Renal cortical epithelial cell (primary cell): ENCODE measurements at regions not wholly inside any gene's neighbourhood (a gene's known extent, or its start where the extent isn't known, plus 50 kb on each side); places are given as distances from the start of the nearest gene placed in this dataset.
"Not testable (repeated sequence)": the region's sequence is repeated elsewhere in the genome, so short reads cannot be mapped to it uniquely, and the experiment has no call there.

Experiments
- DNase-seq: peaks from one replicate; pipeline ENCODE4 v3.0.0-alpha.2; 2011; ENCODE audit warnings: low read depth

DNA sequence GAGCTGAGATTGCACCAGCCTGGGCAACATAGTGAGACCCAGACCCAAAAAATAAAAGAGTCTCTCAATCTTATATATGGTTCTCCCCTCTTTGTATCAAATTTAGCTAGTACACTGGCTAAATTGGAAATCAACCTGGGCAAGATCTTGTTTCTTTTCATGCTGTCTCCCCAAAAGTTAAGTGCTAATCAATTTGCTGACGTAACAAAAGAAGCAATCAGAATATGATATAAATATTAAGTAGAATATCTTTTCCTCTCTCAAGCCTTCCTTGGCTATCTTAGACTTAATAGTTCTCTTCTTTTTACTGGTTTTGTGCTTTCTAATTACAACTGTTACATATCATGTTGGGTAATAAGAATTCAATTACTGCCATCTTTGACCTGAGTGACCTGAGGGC lies 258.9 kb downstream of the KCNRG start:
- DNase-seq, result no peak

DNA sequence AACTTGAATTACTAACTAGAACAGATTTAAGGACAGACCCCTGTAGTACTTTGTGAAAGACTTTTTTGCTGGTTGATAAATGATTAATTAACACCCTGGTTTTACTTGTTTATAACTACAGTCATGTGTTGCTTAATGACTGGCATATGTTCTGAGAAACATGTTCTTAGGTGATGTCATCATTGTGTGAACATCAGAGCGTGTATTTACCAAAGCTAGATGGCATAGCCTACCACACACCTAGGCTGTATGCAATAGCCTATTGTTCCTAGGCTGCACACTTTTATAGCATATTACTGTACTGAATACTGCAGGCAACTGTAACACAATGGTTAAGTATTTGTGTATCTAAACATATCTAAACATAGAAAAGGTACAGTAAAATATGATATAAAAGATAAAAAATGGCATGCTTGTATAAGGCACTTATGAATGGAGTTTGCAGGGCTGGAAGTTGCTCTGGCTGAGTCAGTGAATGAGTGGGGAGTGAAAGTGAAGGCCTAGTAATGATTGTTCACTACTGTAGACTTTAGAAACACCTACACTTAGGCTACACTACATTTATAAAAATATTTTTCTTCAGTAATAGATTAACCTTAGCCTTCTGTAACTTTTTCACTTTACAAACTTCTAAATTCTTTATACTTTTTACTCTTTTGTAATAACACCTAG lies 260.3 kb downstream of the KCNRG start:
- peak; percentile 97 for DNase-seq

DNA sequence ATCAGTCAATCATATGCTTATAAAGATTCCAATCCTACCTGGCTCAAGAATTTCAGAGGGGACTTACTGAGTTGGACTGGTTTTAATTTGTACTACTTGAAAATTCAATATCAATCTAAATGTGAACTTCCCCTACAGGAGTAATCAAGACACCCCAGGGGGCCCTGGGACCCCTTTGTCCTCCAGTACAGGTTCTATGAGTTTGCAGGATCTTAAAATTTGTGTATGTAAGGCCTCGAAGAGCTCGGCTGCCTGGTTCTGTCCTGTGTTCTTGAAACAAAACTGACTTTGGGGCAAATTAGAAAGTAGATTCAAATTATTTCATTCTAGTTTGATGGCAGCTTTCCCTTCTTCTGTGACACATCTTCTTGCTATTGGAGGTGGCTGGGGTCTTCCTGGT lies 261.3 kb downstream of the KCNRG start:
- DNase-seq, result no peak

DNA sequence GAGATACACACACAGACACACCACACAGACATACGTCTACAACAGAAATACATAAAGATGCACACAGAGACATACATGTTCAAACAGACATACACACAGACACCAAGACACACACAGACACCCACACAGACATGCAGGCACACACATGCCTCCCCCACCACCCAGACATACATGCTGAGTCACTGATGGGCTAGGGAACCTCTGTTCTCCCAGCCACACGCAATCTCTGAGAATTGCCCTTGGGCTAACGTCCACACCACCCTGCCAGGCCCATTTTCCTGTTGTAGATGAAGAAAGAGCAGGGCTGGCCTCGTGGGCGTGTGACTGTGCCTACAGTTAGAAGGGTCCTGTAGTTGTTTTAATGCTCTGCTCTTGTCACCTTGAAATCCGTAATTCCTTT lies 261.9 kb downstream of the KCNRG start:
- no peak for DNase-seq

DNA sequence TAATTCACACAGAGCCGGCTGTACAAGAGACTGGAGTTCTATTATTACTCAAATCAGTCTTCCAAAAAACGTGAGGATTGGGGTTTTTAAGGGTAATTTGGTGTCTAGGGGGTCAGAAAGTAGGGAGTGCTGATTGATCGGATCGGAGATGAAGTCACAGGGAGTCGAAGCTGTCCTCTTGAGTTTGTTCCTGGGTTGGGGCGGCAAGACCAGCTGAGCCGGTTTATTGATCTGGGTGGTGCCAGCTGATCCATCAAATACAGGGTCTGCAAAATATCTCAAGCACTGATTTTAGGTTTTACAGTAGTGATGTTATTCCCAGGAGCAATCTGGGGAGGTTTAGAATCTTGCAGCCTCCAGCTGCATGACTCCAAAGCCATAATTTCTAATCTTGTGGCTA lies 262.7 kb downstream of the KCNRG start:
- no peak for DNase-seq

DNA sequence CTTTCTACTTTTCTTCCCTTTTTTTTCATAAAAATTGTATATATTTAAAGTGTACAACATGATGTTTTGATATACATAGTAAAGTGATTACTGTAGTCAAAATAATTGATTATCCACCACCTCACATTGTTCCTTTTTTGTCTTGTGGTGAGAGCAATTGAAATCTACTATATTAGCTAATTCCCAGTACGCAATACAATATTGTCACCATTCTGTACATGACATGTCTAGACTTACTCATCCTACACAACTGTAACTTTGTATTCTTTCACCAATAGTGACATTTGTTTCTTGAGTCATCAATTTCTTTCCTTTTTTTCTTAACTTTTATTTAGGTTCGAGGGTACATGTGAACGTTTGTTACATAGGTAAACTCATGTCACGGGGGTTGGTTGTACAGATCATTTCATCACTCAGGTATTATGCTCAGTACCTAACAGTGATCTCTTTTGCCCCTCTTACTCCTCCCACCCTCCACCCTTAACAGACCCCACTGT lies 265.2 kb downstream of the KCNRG start:
- no peak for DNase-seq

DNA sequence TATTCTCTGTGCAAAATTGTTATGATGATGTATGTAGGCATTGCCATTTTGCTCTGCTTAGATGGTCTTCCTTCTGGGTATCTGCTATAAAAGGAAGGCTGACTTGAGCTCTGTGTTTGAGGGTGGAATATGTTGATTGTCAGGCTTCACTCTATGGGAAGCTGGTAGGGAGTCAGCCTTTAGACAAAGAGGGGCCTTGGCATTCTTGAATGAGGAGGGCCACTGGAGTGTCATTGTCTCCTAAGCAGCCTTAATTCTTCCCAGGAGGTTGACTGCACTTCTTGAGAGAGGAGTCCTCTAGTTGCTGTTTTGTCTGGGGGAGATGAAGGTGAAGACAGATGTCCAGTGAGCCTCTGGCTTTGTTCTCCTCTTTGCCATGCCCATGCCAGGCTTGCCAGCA lies 266.8 kb downstream of the KCNRG start:
- no peak for DNase-seq

DNA sequence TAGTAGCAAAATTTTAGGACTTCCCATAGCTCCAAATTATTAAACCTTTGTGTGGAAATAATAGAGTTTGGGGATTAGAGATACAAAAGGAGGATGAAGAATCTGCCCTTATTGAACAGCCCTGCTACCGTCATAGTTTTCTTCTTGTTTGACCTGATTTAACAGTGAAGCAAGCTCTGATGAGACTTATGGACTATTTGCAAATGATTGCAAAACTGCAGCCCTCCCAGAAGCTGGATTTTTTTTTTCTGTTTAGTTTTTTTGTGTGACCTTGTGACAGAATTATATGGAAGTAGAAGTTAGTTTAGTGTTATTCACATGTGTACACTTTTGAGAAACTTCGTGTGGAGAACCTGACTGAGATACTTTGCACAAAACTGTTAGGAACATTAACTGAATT lies 267.8 kb downstream of the KCNRG start:
- DNase-seq, result no peak

DNA sequence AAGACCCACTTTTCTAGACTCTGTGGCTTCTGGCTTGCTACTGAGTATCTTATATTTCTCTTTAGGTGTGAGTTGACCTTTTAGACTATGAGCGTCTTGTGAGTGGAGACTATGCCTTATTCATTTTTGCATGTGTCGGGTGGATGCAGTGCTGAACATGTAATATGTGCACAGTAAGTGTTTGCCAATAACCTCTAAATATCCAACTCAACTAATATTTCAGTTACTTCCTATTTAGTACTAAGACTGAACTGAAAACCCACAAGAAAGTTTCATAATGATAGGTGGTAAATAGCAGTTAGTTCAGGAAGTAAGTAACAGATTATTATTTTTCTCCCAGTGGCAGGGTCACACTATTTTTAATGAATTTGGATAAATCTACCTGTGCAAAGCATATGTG lies 269.3 kb downstream of the KCNRG start:
- DNase-seq, result no peak

DNA sequence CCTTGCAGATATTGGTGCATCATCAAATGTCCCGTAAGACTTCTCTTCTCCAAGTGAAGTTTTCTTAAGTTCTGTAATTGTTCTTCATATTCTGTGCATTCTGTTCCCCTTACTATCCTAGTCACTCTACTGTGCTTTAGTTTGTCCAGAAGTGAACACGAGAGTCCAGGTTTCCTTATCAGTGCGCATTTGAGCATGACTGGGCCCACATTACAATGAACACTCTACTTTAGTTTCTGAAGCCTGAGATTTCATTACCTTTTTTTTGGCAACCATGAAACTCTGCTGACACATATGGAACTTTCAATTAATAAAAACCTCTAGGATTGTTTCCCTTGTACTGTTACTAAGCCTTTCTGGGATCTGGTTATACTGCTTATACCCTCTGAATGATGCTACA lies 270.0 kb downstream of the KCNRG start:
- DNase-seq, result no peak

DNA sequence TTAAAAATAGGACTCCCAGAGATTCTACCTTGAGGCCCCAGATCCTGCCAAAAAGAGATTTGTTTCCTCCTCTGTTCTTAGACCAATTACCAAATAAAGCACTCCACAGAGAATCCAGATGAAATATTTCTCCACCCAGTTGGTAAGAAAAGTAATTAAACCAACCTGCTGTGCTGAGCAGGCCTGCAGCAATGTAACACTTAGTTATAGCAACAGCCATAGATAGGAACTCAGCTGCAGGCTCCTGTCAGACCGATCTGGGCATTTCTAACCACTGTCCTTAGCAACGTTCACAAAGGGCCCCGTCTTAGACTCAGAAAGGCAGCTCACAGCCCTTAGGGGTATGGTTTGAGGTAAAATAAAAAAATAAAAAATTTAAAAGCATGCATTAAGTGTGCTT lies 271.1 kb downstream of the KCNRG start:
- no peak for DNase-seq

DNA sequence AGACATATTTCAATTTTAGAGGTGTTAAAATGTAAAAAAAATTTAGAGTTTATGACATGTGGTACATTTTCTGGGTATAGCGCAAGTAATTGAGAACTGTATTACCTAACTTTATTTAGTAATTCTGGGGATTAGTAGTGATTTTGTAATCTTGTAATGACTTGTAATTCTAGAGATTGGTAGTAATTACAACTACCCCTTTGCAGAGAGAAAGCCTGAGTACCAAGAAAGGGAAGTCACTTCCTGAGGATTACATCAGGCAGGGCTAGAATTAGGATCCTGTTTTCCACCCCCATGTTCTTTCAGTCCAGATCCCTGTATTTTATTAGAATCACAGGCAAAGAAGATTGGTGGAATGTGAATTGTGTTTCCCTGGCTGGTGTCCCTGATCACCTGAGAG lies 274.9 kb downstream of the KCNRG start:
- no peak for DNase-seq

DNA sequence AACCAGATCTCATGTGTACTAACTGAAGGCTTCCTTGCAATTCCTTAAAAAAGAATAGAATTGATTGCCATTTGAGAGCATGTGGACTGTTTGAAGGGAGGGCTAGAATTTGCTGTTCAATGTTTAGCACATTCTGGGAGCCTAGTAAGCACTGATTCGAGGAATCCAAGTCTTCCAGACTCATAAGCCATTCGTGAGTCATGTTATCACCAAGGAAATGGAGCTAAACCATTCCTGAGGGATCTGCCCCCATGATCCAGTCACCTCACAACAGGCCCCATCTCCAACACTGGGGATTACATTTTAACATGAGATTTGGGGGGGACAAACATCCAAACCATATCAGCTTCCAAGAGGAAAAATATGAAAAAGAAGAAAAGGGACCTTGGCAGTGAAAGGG lies 276.4 kb downstream of the KCNRG start:
- peak; percentile 76 for DNase-seq

DNA sequence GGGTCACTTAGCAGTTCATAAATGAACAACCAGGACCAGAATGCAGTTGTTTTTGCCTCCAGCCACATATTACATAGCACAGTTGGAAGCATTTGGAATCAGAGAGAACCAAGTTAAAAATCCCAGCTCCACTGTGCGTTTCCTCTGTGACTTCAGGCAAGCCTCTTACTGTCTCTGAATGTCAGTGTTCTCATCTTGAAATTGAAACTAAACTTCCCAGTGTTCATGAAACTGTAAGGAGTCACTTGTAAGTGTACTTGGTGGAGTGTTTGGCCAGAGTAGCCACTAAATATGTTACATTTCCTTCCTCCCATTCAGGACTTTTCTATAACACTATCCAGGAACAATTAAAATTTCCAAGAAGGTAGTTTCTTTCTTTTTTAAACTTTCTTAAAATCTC lies 276.8 kb downstream of the KCNRG start:
- peak; percentile 37 for DNase-seq

DNA sequence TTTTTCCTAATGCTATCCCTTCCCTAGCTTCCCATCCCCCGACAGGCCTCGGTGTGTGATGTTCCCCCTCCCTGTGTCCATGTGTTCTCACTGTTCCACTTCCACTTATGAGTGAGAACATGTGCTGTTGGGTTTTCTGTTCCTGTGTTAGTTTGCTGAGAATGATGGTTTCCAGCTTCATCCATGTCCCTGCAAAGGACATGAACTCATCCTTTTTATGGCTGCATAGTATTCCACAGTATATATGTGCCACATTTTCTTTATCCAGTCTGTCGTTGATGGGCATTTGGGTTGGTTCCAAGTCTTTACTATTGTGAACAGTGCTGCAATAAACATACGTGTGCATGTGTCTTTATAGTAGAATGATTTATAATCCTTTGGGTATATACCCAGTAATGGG lies 279.2 kb downstream of the KCNRG start:
- not testable (repeated sequence) for DNase-seq

DNA sequence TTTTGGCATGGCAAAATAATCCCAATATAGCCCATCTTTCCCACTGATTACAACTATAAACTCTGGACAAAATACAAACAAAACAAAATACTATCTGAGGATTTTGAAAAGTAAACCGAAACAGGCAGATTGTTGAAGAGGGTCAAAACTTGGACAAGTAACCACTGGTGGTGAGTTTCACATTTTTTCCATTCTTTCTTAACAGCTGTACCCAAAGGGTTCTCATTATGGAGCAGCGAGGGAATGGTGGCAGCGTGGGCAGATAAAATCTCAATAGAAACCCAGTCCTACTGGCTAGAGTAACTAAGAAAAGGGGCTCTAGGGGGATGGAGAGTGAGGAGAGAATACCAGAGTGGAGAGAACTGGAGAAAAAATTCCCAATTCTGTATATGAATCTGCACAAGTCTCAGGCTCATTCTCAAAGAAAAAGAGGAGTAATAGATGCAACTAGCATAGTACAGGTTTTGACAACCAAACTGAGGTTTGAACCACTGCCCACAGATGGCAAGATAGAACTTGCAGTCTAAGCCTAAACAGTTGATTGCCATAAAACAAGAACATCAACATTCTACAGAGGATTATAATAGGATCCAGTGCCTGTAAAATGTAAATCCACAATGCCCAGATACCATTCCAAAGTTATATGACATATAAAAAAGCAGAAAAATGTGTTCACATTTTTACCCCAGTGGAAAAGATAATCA lies 284.5 kb downstream of the KCNRG start:
- DNase-seq, result no peak

DNA sequence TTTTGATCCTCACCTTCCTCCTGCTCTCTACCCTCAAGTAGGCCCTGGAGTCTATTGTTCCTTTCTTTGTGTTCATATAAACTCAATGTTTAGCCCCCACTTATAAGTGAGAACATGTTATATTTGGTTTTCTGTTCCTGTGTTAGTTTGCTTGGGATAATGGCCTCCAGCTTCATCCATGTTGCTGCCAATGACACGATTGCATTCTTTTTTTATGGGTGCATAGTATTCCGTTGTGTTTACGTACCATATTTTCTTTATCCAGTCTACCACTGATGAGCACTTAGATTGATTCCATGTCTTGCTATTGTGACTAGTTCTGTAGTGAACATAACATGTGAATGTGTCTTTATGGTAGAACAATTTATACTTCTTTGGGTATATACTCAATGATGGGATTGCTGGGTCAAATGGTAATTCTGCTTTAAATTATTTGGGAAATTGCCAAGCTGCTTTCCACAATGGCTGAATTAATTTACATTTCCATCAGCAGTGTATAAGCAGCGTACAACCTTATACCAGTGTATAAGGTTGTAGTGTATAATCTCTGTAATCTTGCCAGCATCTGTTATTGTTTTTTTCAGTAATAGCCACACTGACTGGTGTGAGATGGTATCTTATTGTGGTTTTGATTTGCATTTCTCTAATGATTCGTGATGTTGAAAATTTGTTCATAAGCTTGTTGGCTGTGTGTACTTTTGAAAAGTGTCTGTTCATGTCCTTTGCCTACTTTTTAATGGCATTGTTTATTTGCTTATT lies 288.9 kb downstream of the KCNRG start:
- no peak for DNase-seq

DNA sequence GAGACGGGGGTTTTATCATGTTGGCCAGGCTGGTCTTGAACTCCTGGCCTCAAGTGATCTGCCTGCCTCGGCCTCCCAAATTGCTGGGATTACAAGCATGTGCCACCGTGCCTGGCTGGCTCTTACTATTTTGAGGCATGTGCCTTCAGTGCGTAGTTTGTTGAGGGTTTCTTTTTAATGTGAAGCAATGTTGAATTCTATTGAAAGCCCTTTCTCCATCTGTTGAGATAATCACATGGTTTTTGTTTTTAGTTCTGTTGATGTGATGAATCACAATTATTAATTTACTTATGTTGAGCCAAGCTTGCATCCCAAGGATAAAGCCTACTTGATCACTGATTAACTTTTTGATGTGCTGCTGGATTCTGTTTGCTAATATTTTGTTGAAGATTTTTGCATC lies 290.9 kb downstream of the KCNRG start:
- DNase-seq, result peak; percentile 18

DNA sequence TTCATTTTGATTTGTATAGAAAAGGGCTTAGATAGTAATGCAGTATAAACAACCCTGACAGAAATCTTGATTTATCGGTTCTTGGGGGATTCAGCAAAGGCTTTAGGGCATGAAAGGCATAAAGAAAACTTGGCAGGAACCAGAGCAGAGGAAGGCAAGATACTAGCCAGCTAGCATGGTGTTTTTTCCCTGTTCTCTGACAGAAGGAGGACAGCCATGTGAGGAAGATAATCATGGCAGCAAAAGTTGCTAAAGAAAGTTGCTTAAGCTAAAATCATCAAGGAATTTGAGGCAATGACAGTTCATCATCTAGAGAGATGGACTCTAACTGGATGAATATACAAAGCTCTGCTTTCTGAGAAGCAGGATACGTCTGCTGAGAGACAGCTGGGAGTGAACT lies 294.1 kb downstream of the KCNRG start:
- DNase-seq, result no peak

DNA sequence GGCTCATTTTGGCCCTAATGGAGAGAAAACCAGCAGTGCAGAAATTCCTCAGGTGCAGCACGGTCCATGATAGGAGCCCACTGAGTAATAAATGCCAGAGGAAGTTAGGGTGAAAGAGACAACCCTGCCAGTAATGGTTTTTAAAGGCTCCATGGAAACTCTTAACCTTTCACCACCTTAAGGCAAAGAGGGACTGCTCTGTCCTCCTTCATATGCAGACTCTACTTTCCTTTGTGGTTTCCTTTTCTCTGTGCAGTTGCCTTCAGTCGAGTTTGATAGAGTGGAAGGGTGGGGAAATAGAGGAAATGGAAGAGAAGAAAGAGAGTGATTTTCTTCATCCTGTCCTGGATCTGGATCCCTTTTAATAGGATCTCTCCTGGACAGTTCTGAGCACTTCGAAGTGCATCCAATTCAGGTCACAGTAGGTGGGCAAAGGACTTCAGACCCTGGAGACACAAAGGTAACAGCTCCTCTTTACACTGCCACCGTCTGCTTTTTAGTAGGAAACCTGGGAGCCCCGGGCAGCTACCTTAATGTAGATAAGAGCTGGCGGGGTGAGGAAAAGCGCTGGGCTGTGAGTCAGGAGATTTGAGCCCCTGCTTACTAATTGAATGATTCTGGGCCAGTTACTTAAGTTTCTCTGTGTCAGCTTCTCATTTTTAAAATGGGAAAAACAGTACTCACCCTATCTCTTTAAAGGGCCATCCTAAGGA lies 294.8 kb downstream of the KCNRG start:
- DNase-seq, result no peak

DNA sequence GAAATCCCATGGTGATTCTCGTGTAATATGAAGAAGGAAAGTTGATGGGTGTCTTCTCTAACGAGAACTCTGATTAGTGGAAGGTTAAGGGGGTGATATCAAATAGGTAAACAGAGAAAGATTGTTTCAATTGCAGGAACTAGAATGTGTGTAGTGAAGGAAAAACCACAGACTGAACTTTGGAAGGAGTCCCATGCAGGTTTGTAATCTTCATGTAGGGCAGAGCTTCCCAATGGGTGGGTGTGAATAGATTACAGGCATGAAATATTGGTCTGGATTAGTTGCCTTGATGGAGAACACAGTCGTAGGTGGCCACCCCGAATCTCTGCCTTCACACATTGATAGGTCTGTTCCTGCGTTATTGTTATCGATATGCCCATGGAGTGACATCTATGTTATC lies 295.5 kb downstream of the KCNRG start:
- DNase-seq, result peak; percentile 19

DNA sequence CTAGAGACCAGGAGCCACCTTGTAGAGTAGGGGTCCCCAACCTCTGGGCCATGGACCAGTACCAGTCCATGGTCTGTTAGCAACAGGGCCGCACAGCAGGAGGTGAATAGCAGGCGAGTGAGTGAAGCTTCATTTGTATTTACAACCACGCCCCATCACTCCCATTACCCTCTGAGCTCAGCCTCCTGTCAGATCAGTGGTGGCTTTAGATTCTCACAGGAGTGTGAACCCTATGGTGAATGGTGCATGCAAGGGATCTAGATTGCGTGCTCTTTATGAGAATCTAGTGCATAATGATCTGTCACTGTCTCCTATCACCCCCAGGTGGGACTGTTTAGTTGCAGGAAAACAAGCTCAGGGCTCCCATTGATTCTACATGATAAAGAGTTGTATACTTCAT lies 303.6 kb downstream of the KCNRG start:
- DNase-seq, result no peak
